NCI-H748 (cell line): ENCODE measurements at regions not wholly inside any gene's neighbourhood (a gene's known extent, or its start where the extent isn't known, plus 50 kb on each side); places are given as distances from the start of the nearest gene placed in this dataset.
"Not testable (repeated sequence)": the region's sequence is repeated elsewhere in the genome, so short reads cannot be mapped to it uniquely, and the experiment has no call there.

ENCODE experiments used
- DNase-seq: peaks from one replicate; lab custom pipeline; 2025; ENCODE audit not compliant: unreplicated experiment; lab: John Stamatoyannopoulos, UW

- no peak for DNase-seq
Measured at GRCh38 chr13:107690181-107690580, 525.2 kb downstream of the LIG4 start.

GRCh38 chr13:107685876-107686275 is 529.5 kb downstream of the LIG4 start:
- DNase-seq = no peak

GRCh38 chr13:107681600-107681999 is 533.7 kb downstream of the LIG4 start:
- DNase-seq = no peak

GRCh38 chr13:107680115-107680514 is 535.2 kb downstream of the LIG4 start:
- DNase-seq = peak; percentile 80

GRCh38 chr13:107678075-107678689 is 537.2 kb downstream of the LIG4 start:
- DNase-seq = peak; percentile 79

- DNase-seq = no peak
Measured at GRCh38 chr13:107675847-107676550, 539.3 kb downstream of the LIG4 start.

- peak; percentile 88 for DNase-seq
Measured at GRCh38 chr13:107669391-107669993, 545.8 kb downstream of the LIG4 start.

GRCh38 chr13:107665926-107666458 is 549.3 kb downstream of the LIG4 start:
- no peak for DNase-seq

GRCh38 chr13:107650081-107650701 is 565.1 kb downstream of the LIG4 start:
- peak; percentile 80 for DNase-seq

- DNase-seq = no peak
Measured at GRCh38 chr13:107649079-107649478, 566.3 kb downstream of the LIG4 start.

GRCh38 chr13:107644136-107644535 is 571.2 kb downstream of the LIG4 start:
- peak; percentile 83 for DNase-seq

GRCh38 chr13:107643615-107644014 is 571.7 kb downstream of the LIG4 start:
- DNase-seq = peak; percentile 84

- peak; percentile 69 for DNase-seq
Measured at GRCh38 chr13:107642831-107643230, 572.5 kb downstream of the LIG4 start.

GRCh38 chr13:107641574-107641973 is 573.8 kb downstream of the LIG4 start:
- DNase-seq = no peak

GRCh38 chr13:107625648-107626047 is 589.7 kb downstream of the LIG4 start:
- DNase-seq = no peak

- no peak for DNase-seq
Measured at GRCh38 chr13:107617527-107617926, 597.8 kb downstream of the LIG4 start.

GRCh38 chr13:107612376-107612775 is 603.0 kb downstream of the LIG4 start:
- DNase-seq = no peak

GRCh38 chr13:107608736-107609135 is 606.6 kb downstream of the LIG4 start:
- DNase-seq = no peak

GRCh38 chr13:107600971-107601370 is 614.4 kb downstream of the LIG4 start:
- DNase-seq = no peak

- DNase-seq = not testable (repeated sequence)
Measured at GRCh38 chr13:107596306-107596705, 619.0 kb downstream of the LIG4 start.

- DNase-seq = no peak
Measured at GRCh38 chr13:107590556-107590955, 624.8 kb downstream of the LIG4 start.

GRCh38 chr13:107587681-107588080 is 627.7 kb downstream of the LIG4 start:
- DNase-seq = no peak
